Transverse colon (tissue), 3 donors: ENCODE measurements at regions not wholly inside any gene's neighbourhood (a gene's known extent, or its start where the extent isn't known, plus 50 kb on each side); places are given as distances from the start of the nearest gene placed in this dataset.

Experiments used
- EP300 ChIP-seq: sonication (generic); formaldehyde crosslinking; IDR thresholded peaks from one replicate; pipeline ENCODE4 v1.6.1; 2017; ENCODE audit warnings: antibody characterized with exemption, low read depth
- POLR2A ChIP-seq: fragments of 450-650 bp; IDR thresholded peaks from one replicate; pipeline ENCODE4 v1.6.1; 2016; ENCODE audit warnings: antibody characterized with exemption, mild to moderate bottlenecking, moderate library complexity
- TF ChIP-seq, protein P1 (sequence below), 5 experiments: fragments of 200-600 bp in 3 of 5; fragments of 450-650 bp in 2 of 5; sonication (generic) in 3 of 5; IDR thresholded peaks; 1 replicate in 2 of 5; 2 replicates in 3 of 5; pipeline ENCODE4 v1.5.1; 2016 to 2017; ENCODE audit warnings: antibody characterized with exemption in 5 of 5, inconsistent platforms in 3 of 5, mild to moderate bottlenecking in 2 of 5, moderate library complexity in 1 of 5

DNA sequence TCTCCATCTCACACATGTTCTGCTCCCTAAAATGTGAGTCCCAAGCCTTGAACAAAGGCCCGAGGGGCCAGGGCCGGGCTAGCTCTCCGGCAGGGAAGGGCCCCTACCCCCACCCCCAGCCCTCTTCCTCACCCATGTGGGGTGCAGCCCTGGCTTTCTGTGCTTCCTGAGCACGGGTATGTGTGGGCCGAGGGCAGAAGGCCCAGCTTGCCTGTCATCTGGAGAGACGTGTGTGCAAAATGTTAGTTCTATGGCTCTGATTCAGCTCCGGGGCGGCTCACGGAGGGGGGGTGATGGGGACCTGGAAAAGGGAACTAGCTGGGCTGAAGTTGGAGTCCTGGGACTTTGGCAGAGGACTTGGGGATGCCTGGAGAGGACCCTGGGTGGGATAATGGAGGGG lies 90.3 kb upstream of the ARAP3 start:
- TF ChIP-seq EP300 (no peak), POLR2A (no peak)
- TF ChIP-seq, protein P1, sequence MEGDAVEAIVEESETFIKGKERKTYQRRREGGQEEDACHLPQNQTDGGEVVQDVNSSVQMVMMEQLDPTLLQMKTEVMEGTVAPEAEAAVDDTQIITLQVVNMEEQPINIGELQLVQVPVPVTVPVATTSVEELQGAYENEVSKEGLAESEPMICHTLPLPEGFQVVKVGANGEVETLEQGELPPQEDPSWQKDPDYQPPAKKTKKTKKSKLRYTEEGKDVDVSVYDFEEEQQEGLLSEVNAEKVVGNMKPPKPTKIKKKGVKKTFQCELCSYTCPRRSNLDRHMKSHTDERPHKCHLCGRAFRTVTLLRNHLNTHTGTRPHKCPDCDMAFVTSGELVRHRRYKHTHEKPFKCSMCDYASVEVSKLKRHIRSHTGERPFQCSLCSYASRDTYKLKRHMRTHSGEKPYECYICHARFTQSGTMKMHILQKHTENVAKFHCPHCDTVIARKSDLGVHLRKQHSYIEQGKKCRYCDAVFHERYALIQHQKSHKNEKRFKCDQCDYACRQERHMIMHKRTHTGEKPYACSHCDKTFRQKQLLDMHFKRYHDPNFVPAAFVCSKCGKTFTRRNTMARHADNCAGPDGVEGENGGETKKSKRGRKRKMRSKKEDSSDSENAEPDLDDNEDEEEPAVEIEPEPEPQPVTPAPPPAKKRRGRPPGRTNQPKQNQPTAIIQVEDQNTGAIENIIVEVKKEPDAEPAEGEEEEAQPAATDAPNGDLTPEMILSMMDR (IDR thresholded peaks at IDR 0.05): no peak
